OCI-LY1 (cell line): ENCODE measurements at regions not wholly inside any gene's neighbourhood (a gene's known extent, or its start where the extent isn't known, plus 50 kb on each side); places are given as distances from the start of the nearest gene placed in this dataset.

Experiments used
- H2AFZ ChIP-seq: fragments of 200-600 bp; sonication (generic), shearing (Covaris generic); 2 replicates; pipeline ENCODE4 v1.6.0; 2014; ENCODE audit warnings: antibody characterized with exemption, mild to moderate bottlenecking, low read length
- H3F3A ChIP-seq: fragments of 200-600 bp; sonication (generic), shearing (Covaris generic); 2 replicates; pipeline ENCODE4 v1.6.0; 2014; ENCODE audit warnings: mild to moderate bottlenecking, antibody characterized with exemption, low read length, moderate library complexity; ENCODE audit not compliant: insufficient read depth
- H3K27ac ChIP-seq: fragments of 200-600 bp; sonication (generic); 2 replicates; pipeline ENCODE4 v1.5.1; 2014; ENCODE audit warnings: low read length, mixed run types, mild to moderate bottlenecking, low read depth; ENCODE audit not compliant: poor library complexity, severe bottlenecking
- H3K27me3 ChIP-seq: fragments of 200-600 bp; sonication (generic); 2 replicates; pipeline ENCODE4 v1.6.0; 2014; ENCODE audit warnings: antibody characterized with exemption, mild to moderate bottlenecking, low read length, moderate library complexity; ENCODE audit not compliant: insufficient read depth
- H3K36me3 ChIP-seq: fragments of 200-600 bp; sonication (generic); 2 replicates; pipeline ENCODE4 v1.6.1; 2014; ENCODE audit warnings: mild to moderate bottlenecking, antibody characterized with exemption, low read length, moderate library complexity, mixed read lengths; ENCODE audit not compliant: insufficient read depth
- H3K4me1 ChIP-seq: fragments of 200-600 bp; sonication (generic); 2 replicates; pipeline ENCODE4 v1.5.1; 2014; ENCODE audit warnings: mild to moderate bottlenecking, low read length, moderate library complexity; ENCODE audit not compliant: insufficient read depth, severe bottlenecking
- H3K4me2 ChIP-seq: fragments of 200-600 bp; sonication (generic), shearing (Covaris generic); 2 replicates; pipeline ENCODE4 v1.6.1; 2014; ENCODE audit warnings: low read length
- H3K4me3 ChIP-seq: fragments of 200-600 bp; sonication (generic); 2 replicates; pipeline ENCODE4 v1.5.1; 2014; ENCODE audit warnings: low read length, low read depth, mild to moderate bottlenecking, mixed read lengths; ENCODE audit not compliant: poor library complexity, severe bottlenecking
- H3K79me2 ChIP-seq: fragments of 200-600 bp; shearing (Covaris generic); 2 replicates; pipeline ENCODE4 v1.6.1; 2016; ENCODE audit warnings: mixed run types, low read length, mixed read lengths; ENCODE audit not compliant: insufficient read depth
- H3K9ac ChIP-seq: fragments of 200-600 bp; sonication (generic), shearing (Covaris generic); 2 replicates; pipeline ENCODE4 v1.6.1; 2014; ENCODE audit warnings: mild to moderate bottlenecking, low read length, mixed read lengths
- H3K9me2 ChIP-seq: fragments of 200-600 bp; sonication (generic), shearing (Covaris generic); 2 replicates; pipeline ENCODE4 v1.6.1; 2014; ENCODE audit warnings: low read depth, mild to moderate bottlenecking, low read length, mixed read lengths
- H3K9me3 ChIP-seq: fragments of 200-600 bp; shearing (Covaris generic); 2 replicates; pipeline ENCODE4 v1.6.1; 2014; ENCODE audit warnings: low read length, mixed read lengths
- H4K20me1 ChIP-seq: fragments of 200-600 bp; sonication (generic), shearing (Covaris generic); 2 replicates; pipeline ENCODE4 v1.6.0; 2016; ENCODE audit warnings: mild to moderate bottlenecking, low read length; ENCODE audit not compliant: insufficient read depth
- CTCF ChIP-seq: fragments of 200-600 bp; sonication (generic), shearing (Covaris generic); IDR thresholded peaks from 2 replicates; pipeline ENCODE4 v1.5.1; 2017; ENCODE audit warnings: mild to moderate bottlenecking, antibody characterized with exemption, low read length, moderate library complexity, mixed read lengths
- EZH2 ChIP-seq: fragments of 200-600 bp; sonication (generic), shearing (Covaris generic); IDR thresholded peaks from 2 replicates; pipeline ENCODE4 v1.8.0; 2017; ENCODE audit warnings: borderline replicate concordance, mixed run types, mild to moderate bottlenecking, antibody characterized with exemption, low read length, moderate library complexity, mixed read lengths

GRCh38 chr15:62552444-62552843 lies 387.4 kb upstream of the C2CD4B start:
- H3K4me1 ChIP-seq, result no peaks in the 10 kb centered on the region

GRCh38 chr15:62553911-62554563 lies 389.0 kb upstream of the C2CD4B start:
- no peaks in the 10 kb centered on the region for H3K27me3 ChIP-seq
- H3K4me3 ChIP-seq, result no peak overlapping the region
- H3K4me2 ChIP-seq, result no peak overlapping the region
- H3K4me1 ChIP-seq, result no peaks in the 10 kb centered on the region
- H3K79me2 ChIP-seq, result no peaks in the 10 kb centered on the region
- H3K9me2 ChIP-seq, result no peaks in the 10 kb centered on the region
- TF ChIP-seq EZH2, result no peak
- no peak for TF ChIP-seq CTCF
- H3K36me3 ChIP-seq, result no peaks in the 10 kb centered on the region
- H3K9me3 ChIP-seq, result no peaks in the 10 kb centered on the region
- no peak overlapping the region for H3K27ac ChIP-seq
- no peaks in the 10 kb centered on the region for H3F3A ChIP-seq
- no peaks in the 10 kb centered on the region for H4K20me1 ChIP-seq
- no peak overlapping the region for H2AFZ ChIP-seq
- no peak overlapping the region for H3K9ac ChIP-seq

More at GRCh38 chr15:62552444-62552843, 387.4 kb upstream of the C2CD4B start:
- Histone ChIP-seq H3K4me2 (no peak overlapping the region), H3K9me3 (no peaks in the 10 kb centered on the region), H3K27me3 (no peaks in the 10 kb centered on the region), H2AFZ (no peak overlapping the region), H4K20me1 (no peaks in the 10 kb centered on the region), H3K79me2 (no peaks in the 10 kb centered on the region), H3K27ac (no peak overlapping the region), H3K9ac (no peak overlapping the region), H3K36me3 (no peaks in the 10 kb centered on the region), H3F3A (no peaks in the 10 kb centered on the region), H3K9me2 (no peaks in the 10 kb centered on the region), H3K4me3 (no peak overlapping the region)
- TF ChIP-seq CTCF (no peak), EZH2 (no peak)

- Histone ChIP-seq H3K9me3 (no peaks in the 10 kb centered on the region), H3K27me3 (no peaks in the 10 kb centered on the region), H3K36me3 (no peaks in the 10 kb centered on the region), H3K79me2 (no peaks in the 10 kb centered on the region), H4K20me1 (no peaks in the 10 kb centered on the region), H3K27ac (no peak overlapping the region), H2AFZ (no peak overlapping the region), H3K4me1 (no peaks in the 10 kb centered on the region), H3K4me3 (no peak overlapping the region), H3F3A (no peaks in the 10 kb centered on the region), H3K4me2 (no peak overlapping the region), H3K9me2 (no peaks in the 10 kb centered on the region), H3K9ac (no peak overlapping the region)
- TF ChIP-seq CTCF, result no peak
- no peak for TF ChIP-seq EZH2
Measured at GRCh38 chr15:62558640-62559380, 393.7 kb upstream of the C2CD4B start.
